ENCODE measurements at regions not wholly inside any gene's neighbourhood (a gene's known extent, or its start where the extent isn't known, plus 50 kb on each side); places are given as distances from the start of the nearest gene placed in this dataset.
"Not testable (repeated sequence)": the region's sequence is repeated elsewhere in the genome, so short reads cannot be mapped to it uniquely, and the experiment has no call there.

GRCh38 chr21:15311510-15311909 is 246.7 kb upstream of the NRIP1 start:
- Histone ChIP-seq H3K36me3 (no peaks in the 10 kb centered on the region), H3K4me3 (no peak overlapping the region), H3K27ac (no peak overlapping the region), H3K9me3 (no peaks in the 10 kb centered on the region), H3K27me3 (no peaks in the 10 kb centered on the region), H3K4me1 (no peaks in the 10 kb centered on the region)
- intact Hi-C loops (cut with DNase I), result no loop called here
- DNase-seq (ENCODE audit: low spot score in 2 of 2), result no peak
- TF ChIP-seq CTCF (IDR thresholded peaks at IDR 0.05), result no peak

GRCh38 chr21:15317034-15317433 is 252.2 kb upstream of the NRIP1 start:
- intact Hi-C loops (cut with DNase I); H3K36me3 ChIP-seq; H3K9me3 ChIP-seq; DNase-seq (ENCODE audit: low spot score in 2 of 2); H3K27ac ChIP-seq; H3K4me1 ChIP-seq; H3K27me3 ChIP-seq; H3K4me3 ChIP-seq: not testable (repeated sequence)

- Histone ChIP-seq H3K27me3 (no peaks in the 10 kb centered on the region), H3K4me1 (no peaks in the 10 kb centered on the region), H3K27ac (no peak overlapping the region), H3K36me3 (no peaks in the 10 kb centered on the region), H3K4me3 (no peak overlapping the region), H3K9me3 (no peaks in the 10 kb centered on the region)
- no peak for TF ChIP-seq CTCF (IDR thresholded peaks at IDR 0.05)
- no peak for DNase-seq (ENCODE audit: low spot score in 2 of 2)
- intact Hi-C loops (cut with DNase I), result no loop called here
Observed at GRCh38 chr21:15319727-15320126, 254.9 kb upstream of the NRIP1 start.

GRCh38 chr21:15324542-15324941 is 259.7 kb upstream of the NRIP1 start:
- no peak for TF ChIP-seq CTCF (IDR thresholded peaks at IDR 0.05)

GRCh38 chr21:15326032-15326867 is 261.4 kb upstream of the NRIP1 start:
- Histone ChIP-seq H3K4me3 (no peak overlapping the region), H3K4me1 (no peaks in the 10 kb centered on the region), H3K27ac (no peak overlapping the region), H3K36me3 (no peaks in the 10 kb centered on the region), H3K27me3 (no peaks in the 10 kb centered on the region), H3K9me3 (no peaks in the 10 kb centered on the region)
- intact Hi-C loops (cut with DNase I), result no loop called here
- DNase-seq (ENCODE audit: low spot score in 2 of 2), result no peak
- TF ChIP-seq CTCF (IDR thresholded peaks at IDR 0.05), result no peak

More at GRCh38 chr21:15324542-15324941, 259.7 kb upstream of the NRIP1 start:
- H3K4me3 ChIP-seq, result no peak overlapping the region
- H3K4me1 ChIP-seq, result no peaks in the 10 kb centered on the region
- intact Hi-C loops (cut with DNase I), result no loop called here
- H3K9me3 ChIP-seq, result no peaks in the 10 kb centered on the region
- H3K27ac ChIP-seq, result no peak overlapping the region
- no peaks in the 10 kb centered on the region for H3K36me3 ChIP-seq
- H3K27me3 ChIP-seq, result no peaks in the 10 kb centered on the region
- DNase-seq (ENCODE audit: low spot score in 2 of 2), result no peak

- H3K4me1 ChIP-seq, result no peaks in the 10 kb centered on the region
- H3K27me3 ChIP-seq, result no peaks in the 10 kb centered on the region
- no peak overlapping the region for H3K4me3 ChIP-seq
- no peak for TF ChIP-seq CTCF (IDR thresholded peaks at IDR 0.05)
- no peak overlapping the region for H3K27ac ChIP-seq
- H3K9me3 ChIP-seq, result no peaks in the 10 kb centered on the region
- intact Hi-C loops (cut with DNase I), result no loop called here
- no peaks in the 10 kb centered on the region for H3K36me3 ChIP-seq
- DNase-seq (ENCODE audit: low spot score in 2 of 2), result no peak
Observed at GRCh38 chr21:15327637-15328265, 263.0 kb upstream of the NRIP1 start.
